Right lung (tissue), 2 donors: ENCODE measurements at regions not wholly inside any gene's neighbourhood (a gene's known extent, or its start where the extent isn't known, plus 50 kb on each side); places are given as distances from the start of the nearest gene placed in this dataset.

Experiments
- DNase-seq, 2 donors: peaks; one replicate each; pipeline ENCODE4 v3.0.0-alpha.2; 2013

GRCh38 chr1:172952516-172952915 lies 98.2 kb downstream of the TNFSF18 start:
- DNase-seq = no peak

- DNase-seq = no peak
Measured at GRCh38 chr1:172954476-172955150, 96.1 kb downstream of the TNFSF18 start.

DNA sequence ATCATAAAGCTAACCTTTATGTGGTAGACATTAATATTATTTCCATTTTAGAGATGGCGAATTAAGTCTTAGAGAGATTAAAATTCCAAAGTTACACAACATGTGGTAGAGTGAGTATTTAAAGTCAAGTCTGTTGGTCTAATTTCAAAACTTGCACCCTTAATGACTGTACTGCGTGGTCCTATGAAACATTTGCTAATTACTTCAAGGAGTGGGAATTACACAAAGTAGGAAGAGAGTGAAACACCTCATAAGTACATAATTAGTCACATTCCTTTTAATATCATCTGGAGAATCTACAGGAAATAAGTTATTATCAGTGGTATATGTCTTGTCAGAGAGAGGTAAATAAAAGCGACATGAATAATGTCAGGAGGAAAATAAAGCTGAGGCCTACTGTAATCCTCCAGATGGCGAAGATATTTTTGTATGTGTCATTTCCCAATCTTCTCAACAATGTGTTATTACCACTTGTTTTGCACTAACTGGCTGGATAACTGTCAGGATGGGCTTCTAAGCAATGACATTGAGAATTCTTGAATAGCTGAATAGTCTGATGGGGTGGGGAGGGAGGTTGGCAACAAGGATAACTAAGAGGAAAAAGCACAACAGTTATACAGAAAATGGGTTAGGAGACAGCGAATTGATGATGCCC lies 95.5 kb downstream of the TNFSF18 start:
- no peak for DNase-seq

DNA sequence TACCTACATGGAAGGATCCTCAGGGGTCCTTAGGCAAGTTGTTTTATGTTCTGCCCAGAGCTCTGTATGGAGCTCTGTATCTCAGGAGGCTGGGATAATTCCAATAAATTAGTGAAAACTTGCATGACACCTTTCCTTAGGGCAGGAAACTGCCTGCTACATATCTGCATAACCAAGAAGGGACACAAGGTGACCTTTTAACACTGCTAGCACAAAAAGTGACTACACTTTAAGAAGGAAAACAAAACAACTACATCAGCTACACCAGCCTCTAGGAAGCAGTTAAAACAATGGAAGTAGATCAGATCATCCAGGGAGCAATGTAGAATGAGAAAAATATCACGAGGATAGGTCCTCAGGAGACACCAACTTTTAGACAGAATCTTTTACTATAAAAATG lies 93.9 kb downstream of the TNFSF18 start:
- DNase-seq = no peak

DNA sequence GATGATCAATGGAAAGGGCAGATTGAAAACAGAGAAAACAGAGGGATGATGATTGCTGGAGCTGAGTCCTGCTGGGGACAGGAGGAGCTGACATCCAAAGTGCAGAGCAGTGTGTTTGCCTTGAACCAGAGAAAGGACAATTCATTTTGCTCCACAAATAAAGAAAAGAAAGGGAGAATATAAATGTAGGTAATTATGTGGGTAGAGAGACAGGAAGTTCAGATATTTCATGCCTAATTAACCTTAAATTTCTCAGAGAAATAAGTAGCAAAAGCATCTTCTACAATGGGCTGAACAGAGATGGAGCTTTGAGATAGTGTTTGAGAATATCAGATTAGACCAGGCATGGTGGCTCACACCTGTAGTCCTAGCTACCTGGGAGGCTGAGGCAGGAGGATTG lies 93.2 kb downstream of the TNFSF18 start:
- DNase-seq = no peak

DNA sequence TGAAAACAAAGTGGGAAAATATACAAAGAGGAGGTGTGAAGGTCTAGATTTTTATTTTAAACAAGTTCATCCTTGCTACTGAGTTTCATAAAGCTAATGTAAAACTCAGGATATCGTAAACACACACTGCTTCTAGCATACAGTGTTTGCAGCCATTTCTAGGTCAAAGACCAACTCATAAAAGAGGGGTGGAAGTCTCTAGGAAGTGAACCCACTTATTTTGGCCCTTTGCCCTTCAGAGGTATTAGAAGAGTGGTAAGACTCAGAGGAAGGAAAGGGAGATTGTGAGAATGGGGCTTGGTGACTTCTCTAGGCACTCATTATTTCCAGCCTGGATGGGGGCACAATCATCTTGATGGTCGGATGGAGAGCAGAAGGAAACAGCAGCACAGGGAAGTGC lies 91.2 kb downstream of the TNFSF18 start:
- no peak for DNase-seq

- no peak for DNase-seq
Measured at GRCh38 chr1:172960019-172960418, 90.7 kb downstream of the TNFSF18 start.

- no peak for DNase-seq
Measured at GRCh38 chr1:172960454-172961208, 90.1 kb downstream of the TNFSF18 start.

- no peak for DNase-seq
Measured at GRCh38 chr1:172964864-172965263, 85.9 kb downstream of the TNFSF18 start.

DNA sequence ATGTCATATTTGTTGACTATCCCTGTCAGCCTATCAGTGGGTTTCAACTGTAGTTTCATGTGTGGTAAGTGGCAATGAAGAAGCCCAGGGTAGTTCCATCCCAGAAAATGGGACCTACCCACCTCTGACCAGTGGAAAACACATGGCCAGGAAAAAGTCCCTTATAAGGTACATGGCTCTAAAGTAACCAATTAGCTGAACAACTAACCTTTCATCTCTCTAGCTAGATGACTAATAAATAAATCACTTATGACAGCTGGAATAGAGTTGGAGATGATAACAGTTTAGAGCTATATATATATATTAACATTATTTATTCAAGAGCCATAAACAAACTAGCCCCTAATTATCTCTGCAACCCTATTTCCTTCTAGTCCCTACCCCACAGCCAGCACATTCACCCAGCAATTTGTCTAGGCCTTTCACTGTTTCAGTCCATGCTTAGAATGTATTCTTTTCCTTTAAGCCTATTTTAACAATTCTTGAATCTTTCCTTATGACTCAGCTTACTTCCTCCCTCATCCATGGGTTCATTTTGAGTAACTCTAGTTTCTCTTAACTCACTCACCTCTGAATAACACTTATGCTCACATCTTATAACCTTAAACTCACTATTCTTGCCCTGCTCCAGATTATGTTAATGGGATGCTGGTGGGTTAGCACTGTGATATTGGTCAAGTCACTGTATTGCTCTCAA lies 83.7 kb downstream of the TNFSF18 start:
- no peak for DNase-seq

GRCh38 chr1:172967936-172968335 lies 82.8 kb downstream of the TNFSF18 start:
- DNase-seq = no peak

DNA sequence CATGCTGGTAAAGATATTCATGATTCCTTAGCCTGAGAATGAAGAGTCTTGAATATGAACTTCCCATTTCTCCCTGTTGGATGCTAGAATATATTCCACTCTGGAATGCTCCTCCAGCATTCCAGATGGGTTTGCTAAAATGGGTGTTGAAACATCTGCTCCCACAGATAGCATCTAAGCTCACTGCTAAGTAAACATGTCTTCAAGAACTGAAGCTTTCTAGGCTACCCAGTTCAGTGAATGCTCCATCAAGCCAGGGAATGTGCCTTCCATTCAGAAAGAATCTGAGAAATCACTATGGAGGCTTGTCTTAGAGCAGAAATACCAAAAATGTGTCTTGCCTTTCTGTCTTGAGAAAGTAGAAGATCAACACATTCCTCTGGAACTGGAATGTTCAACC lies 81.1 kb downstream of the TNFSF18 start:
- no peak for DNase-seq

GRCh38 chr1:172970186-172970585 lies 80.6 kb downstream of the TNFSF18 start:
- no peak for DNase-seq

DNA sequence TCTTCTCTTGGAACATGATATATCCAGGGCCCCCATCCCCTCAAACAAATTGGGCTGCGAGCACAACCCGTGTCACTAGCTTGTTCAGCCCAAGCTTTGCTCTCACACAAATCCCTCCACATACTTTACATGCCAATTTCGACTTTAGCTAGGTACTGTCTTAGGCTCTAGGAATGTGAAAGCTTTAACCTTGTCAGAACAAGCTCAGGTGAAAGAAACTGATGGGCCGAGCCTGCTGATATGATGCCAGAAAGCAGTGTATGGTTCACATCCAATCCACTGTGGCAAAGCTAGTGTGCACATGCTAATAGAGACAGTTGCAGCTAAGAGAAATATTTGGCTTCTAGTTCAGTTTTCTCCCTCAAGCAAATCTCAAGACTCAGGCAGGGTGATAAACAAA lies 79.5 kb downstream of the TNFSF18 start:
- no peak for DNase-seq

GRCh38 chr1:172972258-172972657 lies 78.5 kb downstream of the TNFSF18 start:
- no peak for DNase-seq

DNA sequence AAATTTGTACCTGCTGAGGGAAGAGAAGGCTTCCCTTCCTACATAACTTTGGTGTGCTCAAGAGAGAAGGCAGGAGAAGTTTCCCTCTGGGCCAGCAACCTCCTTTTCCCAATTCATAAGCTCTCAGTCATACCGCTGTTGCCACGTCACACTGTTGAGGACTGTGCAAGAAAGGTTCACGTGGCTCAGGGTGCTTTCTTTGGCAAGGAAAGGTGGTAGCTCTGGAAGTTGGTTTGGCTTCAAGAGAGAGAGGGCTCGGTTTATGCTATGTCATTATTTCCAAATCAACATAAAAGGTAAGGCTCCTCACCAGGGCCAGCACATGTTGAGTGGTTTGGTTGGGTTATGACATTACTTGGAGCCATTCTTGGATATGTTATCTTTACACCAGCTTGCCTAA lies 77.3 kb downstream of the TNFSF18 start:
- DNase-seq = no peak

DNA sequence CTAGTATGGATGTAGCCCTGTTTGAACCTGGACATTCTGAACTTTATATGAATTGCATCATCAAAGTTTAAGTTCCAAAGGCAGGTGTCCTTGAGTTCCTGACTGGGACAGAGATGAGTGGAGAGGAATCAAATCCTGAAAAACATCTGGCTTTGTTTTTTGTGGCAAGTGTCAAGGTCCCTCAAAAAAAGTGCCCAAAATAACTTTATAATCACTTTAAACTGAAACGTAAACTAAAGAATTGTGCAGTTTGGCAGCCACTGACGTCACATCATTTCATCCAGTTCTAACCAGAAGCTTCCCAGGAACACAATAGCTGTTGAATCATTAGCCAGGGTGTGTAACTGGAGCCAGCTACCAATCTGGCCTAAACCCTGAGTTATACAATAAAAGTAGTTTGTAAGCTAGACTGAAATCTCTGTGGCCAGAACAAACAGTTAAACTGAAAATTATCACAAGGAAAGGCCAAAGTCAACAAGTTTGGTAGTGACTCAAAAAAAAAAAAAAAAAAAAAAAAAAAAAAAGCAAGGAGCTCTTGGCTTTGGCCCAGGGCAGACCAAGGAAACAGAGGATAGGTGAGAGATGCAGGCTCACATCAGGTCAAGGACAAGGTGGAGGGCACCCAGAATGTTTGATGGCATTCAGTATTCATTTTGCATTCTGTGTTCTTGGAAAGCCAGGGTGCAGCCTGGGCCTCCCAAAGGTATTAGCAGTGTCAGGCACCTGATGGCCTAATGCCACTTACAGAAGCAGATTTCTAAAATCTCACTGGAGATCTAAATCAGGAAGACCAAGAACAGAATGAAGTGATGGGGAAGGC lies 74.3 kb downstream of the TNFSF18 start:
- DNase-seq = no peak

- DNase-seq = no peak
Measured at GRCh38 chr1:172977296-172978017, 73.3 kb downstream of the TNFSF18 start.

GRCh38 chr1:172978595-172978994 lies 72.1 kb downstream of the TNFSF18 start:
- no peak for DNase-seq

- no peak for DNase-seq
Measured at GRCh38 chr1:172979828-172980227, 70.9 kb downstream of the TNFSF18 start.

DNA sequence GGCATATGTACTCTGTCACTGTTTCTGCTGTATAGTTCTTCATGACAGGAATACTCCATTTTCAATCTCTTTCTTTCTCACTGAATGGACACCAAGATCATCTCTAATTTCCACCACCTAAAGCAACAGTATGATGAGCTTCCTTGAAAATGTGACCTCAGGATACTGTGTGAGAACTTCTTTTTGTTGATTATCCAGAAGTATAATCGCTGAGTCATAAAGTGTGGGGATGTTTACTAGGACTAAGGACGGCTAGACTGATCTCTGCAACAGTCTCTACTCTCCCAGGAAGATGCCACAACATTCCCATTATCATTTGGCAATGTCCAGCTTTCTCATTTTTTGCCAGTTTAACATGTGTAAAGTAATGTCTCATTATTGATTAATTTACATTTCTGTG lies 70.3 kb downstream of the TNFSF18 start:
- no peak for DNase-seq
